PC-9 (cell line): ENCODE measurements at regions not wholly inside any gene's neighbourhood (a gene's known extent, or its start where the extent isn't known, plus 50 kb on each side); places are given as distances from the start of the nearest gene placed in this dataset.

ENCODE experiments used
- EZH2 ChIP-seq: fragments of 200-600 bp; sonication (generic); IDR thresholded peaks from 2 replicates; pipeline ENCODE4 v1.8.0; 2017; ENCODE audit warnings: antibody characterized with exemption, low read depth
- TF ChIP-seq, protein P1 (sequence below): fragments of 200-600 bp; sonication (generic); conservative IDR thresholded peaks from 2 replicates; pipeline ENCODE4 v1.6.1; 2017; ENCODE audit warnings: mixed run types, antibody characterized with exemption, mild to moderate bottlenecking, moderate library complexity

DNA sequence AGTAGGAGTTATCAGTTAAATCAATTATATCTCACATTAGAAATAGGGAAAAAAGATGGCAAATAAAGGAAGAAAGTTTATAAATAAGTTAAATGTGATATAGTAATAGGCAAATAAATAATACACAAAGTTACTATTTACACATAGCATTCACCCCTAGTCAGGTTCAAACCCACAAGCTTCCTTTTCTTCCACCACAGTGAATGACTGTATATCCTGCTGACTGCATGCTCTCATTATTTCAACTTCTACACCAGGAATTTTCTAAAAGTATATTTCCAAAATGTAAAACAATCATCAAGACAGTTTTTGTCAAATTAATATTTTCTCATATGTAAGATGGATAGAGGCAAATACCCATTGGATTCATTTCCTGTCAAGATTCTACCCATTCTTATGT lies 548.6 kb upstream of the SLITRK5 start:
- TF ChIP-seq, protein P1, sequence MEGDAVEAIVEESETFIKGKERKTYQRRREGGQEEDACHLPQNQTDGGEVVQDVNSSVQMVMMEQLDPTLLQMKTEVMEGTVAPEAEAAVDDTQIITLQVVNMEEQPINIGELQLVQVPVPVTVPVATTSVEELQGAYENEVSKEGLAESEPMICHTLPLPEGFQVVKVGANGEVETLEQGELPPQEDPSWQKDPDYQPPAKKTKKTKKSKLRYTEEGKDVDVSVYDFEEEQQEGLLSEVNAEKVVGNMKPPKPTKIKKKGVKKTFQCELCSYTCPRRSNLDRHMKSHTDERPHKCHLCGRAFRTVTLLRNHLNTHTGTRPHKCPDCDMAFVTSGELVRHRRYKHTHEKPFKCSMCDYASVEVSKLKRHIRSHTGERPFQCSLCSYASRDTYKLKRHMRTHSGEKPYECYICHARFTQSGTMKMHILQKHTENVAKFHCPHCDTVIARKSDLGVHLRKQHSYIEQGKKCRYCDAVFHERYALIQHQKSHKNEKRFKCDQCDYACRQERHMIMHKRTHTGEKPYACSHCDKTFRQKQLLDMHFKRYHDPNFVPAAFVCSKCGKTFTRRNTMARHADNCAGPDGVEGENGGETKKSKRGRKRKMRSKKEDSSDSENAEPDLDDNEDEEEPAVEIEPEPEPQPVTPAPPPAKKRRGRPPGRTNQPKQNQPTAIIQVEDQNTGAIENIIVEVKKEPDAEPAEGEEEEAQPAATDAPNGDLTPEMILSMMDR: no peak
- TF ChIP-seq EZH2: no peak
